GM19023 (cell line): ENCODE measurements at regions not wholly inside any gene's neighbourhood (a gene's known extent, or its start where the extent isn't known, plus 50 kb on each side); places are given as distances from the start of the nearest gene placed in this dataset.

Experiments
- ATAC-seq: cut with Tn5 transposase; IDR thresholded peaks from one replicate; pipeline ENCODE4 v1.9.1; 2021; ENCODE audit warnings: mild to moderate bottlenecking, moderate library complexity; ENCODE audit not compliant: unreplicated experiment

DNA sequence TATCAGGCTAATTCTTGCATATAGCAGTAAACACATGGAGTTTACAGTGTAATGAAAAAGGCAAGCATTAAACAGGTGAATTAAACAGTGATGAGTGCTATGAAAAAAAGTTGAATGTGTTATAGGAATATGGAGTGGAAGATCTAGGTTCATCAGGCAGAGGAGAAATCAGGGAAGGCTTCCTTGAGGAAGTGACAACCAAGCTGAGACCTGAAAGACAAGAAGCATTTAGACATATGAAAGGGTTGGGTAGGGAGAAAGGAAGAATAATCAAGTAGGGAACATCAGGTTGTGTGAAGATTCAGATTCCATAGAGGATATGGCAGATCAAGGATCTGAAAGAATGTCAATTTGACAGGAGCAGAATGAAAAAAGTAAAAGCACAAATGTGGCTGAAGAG, 612.5 kb downstream of the PRELID2 start:
- no peak for ATAC-seq

DNA sequence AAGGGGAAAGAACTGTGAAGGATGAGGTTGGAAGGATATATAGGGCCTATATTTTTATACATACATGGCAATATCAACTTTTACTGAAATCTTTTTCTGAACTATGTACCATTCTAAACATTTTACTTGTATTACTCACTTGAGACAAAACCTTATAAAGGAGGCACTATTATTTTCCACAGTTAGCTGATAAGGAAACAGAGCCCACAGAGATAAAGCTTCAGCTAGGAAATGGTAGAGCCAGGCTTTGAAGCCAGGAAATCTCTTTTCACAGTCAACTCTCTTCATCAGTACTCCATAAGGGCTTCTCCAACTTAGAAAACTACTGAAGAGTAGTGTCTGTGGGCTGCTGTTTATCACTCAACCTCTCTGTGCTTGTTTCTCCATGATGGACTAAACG, 613.7 kb downstream of the PRELID2 start:
- no peak for ATAC-seq

DNA sequence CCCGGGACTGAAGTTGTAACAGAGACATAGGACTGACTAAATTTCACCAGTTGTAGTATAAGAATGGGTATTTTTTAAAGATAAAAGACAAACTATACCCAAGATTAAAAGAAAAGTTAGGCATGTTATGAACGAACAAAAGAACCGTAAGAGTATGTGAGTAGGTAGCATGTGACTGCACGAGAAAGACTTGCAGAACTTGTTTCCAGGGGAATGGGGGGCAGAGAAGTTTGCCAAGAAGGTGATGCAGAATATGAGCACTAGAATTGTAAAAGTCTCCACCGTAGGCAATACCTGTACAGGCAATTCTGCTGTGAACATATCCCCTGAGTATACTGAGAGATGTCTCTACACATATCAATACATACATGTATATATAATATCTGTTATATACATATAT, 614.7 kb downstream of the PRELID2 start:
- ATAC-seq = no peak

DNA sequence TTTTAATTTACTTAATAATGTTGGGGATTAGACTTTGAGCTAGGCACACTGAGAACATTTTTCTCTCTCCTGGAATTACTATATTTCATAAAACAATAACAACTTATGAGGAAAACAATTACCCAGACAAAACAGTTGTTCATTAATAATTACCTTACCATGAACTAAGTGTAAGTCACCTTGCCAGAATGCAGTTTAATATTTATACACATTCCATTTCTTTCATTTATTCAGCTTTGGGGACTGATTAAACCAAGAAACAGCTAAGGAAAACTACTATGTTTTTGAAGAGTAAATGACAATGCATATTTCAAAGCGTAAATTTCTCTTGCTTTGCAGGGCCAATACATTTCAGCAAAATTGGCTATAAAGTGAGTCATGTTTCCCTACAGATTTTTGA, 616.2 kb downstream of the PRELID2 start:
- ATAC-seq = no peak

DNA sequence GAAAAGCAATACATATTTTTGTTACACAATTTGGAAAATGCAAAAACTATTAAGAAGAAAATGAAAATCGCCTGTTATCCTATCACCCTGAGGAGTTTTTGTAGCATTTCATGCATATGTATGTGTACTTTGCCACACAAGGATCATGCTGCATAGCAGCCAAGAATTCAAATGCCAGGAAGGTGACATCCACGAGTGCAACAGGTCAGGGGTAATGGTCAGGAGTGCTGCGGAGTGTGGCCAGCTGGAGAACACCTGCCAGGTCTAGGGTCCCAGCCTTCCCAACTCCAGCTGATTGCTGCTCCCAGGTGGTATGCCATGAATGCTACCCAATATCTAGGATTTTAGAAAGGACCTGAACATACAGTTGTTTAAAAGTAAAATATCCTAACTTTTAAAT, 617.1 kb downstream of the PRELID2 start:
- no peak for ATAC-seq

DNA sequence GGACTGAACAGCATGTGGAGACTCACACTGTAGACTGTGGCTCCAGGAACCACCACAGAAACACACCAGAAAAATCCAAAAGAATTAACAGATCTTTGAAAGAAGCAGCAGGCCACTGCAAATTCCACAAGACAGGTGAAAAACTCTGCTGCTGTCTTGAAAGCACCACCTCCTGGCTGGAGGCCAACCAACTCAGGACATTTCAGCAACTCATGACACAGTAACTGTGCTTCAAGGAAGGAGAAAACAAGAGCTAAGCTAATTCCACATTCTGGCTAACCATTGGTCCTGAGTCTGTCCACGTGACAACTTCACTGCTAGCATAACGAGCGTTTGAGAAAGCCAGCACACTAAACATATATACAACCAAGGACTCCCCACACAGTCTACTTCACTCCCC, 625.1 kb downstream of the PRELID2 start:
- no peak for ATAC-seq

DNA sequence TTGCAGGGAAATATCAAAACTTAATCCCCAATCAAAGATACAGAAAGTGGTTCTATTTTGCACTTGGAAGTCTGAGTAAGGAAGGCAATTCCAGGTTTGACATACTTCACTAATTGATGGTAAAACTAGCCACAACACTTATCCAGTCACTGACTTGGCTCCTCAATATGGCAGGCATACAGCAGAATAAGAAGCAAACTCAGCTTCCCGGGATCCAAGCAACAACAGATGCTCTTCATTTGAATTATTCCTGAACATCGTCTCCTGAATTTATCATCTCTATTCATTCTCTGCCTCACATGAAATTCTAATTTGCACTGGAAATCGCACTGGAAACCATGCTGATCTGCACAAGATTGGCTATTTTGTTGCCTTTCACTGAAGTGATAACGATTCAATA, 629.6 kb downstream of the PRELID2 start:
- no peak for ATAC-seq

DNA sequence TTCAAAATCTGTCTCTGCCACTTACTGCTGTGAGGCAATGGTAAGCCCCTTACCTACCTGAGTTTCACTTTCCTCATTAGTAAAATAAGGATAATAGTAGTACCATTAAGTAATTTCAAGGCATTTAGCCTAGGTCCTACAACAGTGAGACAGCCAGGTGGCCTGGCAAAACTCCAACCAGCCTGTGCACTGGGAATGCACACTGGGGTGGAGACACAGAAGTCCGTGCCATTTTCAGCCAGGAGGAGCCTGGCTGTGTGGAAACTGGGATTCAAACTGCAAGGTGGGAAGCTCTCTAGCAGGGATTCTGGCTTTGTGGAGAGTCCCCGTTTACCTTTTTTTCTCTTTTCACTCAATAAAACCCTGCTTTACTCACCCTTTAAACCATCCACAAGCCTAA, 630.4 kb downstream of the PRELID2 start:
- ATAC-seq = no peak

DNA sequence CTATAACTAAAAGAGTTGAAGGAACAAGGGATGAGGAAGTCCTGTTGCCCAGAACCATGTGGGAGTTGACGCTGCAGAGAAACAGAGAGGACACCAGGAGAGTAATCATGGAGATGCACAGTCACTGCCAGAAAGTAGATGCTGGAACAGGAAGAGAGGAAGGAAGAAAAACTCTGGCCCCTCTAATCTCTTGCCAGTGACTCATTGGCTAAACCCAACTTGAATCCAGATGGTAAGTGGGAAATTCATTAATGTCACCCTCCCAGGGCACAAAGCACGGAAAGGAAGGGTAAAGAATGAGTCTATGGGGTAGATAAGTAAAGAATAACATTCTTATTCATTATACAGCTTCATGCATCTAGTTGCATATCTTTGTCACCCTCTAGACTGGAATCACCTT, 631.9 kb downstream of the PRELID2 start:
- no peak for ATAC-seq

DNA sequence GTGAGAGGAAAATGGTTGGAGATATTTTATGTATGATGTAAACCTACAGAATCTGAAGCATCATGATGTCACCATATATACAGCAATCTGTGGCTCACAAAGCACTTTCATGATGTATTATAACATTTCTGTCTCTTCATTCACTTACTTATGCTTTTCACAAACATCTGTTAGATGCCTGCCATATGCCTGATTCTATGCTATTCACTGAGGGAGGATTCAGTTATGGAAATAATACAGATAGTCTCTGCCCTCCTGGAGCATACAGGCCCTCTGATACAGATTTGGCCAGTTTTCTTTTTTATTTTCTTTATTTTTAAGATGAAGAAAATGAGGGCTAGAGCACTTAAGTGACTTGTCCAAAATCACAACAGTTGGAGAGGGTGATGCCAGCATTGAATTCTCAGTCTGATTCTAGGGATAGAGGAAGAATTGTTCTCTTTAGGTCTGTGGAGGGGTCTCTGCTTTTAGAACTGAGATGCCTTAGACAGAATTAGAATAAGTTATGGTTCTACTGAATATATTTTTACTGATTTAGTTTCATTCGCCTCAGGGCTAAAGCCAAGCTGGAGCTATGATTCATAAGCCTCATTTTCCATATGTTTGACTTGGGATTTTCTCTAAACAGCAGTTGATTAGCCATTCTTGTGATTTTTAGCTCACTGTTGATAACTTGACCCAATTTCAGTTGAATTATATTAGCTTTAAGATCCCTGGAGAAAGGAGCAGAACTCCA, 636.4 kb downstream of the PRELID2 start:
- ATAC-seq = no peak

DNA sequence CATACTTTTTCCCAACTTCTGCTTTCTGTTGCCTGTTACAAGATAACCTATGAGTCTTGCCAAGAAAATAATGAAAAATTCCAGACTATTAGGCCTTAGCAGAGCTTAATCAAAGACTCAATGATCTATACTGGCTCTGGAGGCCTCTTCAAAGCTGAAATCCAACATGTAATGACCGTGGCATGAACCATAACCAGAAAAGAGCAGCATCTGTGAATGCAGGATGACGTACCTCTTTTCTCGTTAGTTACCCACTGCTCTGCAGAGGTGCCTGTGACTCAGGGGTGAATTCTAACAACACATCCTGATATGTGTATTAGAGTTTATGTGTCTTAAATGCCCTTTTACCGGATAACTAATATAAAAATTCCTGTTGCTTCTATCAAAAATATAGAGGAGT, 645.4 kb downstream of the PRELID2 start:
- no peak for ATAC-seq

DNA sequence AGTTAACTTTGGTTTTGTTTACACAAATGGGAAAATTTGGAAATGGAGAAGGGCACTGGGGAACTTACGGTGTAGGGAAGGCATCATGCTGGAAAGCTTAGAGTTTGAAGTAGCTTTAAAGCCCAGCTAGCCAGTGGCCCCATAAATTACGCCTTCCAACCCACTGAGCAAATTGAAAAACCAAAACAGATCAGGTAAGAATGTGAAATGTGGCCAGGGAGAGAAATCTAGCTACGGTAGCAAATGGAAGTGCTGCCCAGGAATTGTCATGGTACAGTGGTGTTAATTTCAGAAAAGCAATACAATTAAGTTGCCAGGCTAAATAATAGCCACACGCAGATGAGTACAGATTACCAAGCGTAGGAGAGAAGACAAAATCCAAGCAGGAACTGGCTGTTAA, 654.8 kb downstream of the PRELID2 start:
- no peak for ATAC-seq

DNA sequence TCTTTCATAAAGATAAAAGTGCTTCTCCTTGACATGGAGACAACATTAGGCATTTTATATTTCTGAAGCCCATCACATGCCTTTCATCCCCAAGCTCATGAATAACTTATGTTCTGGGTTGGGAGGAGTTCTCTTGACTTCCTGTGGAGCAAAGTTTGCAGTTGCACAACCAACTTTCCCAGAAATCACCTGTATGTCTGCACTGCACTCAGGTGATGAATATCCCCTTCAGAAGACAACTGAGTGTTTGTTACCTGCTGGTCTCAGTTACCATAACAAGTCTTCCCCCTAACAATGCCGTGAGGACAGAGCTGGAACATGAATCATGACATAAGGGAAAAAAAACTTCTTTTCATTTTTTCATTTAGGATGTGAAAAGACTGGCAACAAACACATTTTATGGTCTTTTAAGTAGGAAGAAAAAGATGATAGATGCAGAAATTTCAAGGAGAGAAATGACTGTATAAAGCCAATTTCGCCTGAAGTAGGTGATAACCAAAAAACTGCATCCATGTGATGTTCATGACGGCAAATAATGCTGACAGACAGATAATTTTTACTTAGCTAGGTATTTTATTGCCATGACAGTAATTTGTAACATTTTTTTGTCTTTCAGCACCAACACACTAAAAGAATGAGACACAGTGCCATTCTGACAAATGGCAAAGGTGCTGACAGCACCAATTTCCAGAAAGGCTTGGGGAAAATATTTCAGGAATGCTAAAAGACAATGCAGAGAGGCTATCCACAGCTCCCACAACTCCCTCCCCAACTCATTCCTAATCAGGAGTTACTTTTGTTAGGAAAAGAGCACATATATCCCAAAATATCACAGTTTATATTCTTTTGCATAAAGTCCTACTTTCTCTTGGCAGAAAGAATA, 656.3 kb downstream of the PRELID2 start:
- ATAC-seq = no peak

DNA sequence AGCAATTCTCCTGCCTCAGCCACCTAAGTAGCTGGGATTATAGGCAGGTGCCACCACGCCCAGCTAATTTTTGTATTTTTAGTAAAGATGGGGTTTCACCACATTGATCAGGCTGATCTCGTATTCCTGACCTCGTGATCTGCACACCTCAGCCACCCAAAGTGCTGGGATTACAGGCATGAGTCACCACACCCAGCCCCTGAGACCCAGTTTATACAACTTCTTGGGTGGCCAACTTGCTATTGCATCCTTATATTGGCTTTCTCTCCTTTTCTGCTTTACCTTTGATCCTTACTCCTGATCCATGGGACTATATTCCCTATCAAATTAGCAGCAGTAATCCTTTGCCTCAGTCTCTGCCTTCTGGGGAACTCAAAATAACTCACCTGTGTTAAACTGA, 659.1 kb downstream of the PRELID2 start:
- no peak for ATAC-seq

DNA sequence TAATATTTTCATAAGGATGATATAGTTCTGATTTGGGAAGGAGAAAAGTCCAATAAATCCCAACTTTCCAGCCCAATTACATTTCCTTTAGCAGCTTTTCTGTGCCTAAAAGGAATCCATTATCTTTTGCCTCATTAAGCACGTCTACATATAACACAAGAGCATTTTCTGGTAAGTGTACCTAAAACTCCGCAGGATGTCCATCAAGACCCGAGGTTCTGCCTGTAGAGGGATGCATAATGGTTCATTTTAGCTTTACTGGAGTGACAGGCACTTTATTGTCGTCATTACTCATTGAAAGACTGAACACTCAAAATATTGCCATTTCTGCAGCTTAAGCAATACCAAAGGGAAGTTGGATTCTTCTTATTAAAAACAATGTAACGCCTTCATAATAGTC, 669.0 kb downstream of the PRELID2 start:
- no peak for ATAC-seq

DNA sequence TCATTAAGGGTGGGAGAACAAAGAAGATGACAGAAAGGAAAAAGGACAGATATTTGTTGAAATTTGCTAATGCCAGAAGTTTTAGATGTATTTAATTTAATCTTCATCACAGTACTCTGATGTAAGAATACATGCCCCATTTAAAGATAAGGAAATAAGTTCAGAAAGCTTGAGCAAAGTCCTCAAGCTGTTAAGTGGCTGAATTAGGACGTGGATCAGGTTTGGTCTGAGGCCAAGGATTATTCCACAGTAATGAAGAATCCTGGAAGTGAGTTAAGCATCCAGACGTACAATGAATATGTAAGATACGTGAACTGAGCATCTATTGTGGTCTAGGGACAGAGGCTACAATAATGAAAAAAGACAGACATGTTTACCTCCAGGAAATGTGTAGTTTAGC, 671.3 kb downstream of the PRELID2 start:
- no peak for ATAC-seq

DNA sequence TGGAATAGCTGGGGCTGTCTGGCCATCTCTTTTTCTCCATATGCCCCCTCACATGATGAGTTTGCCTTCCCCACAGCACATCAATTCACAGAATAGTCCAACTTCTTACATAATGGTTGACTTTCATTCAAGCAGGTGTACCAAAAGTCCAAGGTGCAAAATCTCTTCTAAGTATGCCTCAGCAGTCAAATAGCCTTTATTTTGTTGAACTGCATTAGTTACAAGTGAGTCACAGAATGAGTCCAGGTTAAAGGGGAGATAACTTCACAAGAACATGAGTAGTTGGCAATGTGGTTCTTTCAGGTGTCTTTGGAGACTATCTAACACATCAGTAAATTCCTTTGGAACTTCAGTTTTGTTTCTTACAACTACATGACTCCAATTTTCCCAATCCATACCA, 672.5 kb downstream of the PRELID2 start:
- ATAC-seq = no peak

DNA sequence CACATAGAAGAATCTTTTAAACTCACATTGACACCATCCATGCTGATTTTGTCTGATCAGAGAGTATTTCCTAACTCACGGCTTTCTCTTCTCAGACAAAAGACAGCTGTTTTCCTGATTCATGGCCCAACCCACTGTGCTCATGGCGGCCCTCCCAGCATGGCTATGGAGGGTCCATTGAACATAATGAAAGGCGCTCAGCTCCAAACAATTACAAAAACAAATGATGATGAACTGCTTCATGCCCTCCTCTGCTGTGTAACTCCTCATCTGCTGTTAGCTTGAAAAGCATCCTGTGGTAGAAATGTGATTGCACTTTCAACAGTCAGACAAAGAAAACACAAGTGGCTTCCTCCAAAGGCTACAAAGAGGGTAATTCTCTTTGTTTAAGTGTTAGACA, 673.8 kb downstream of the PRELID2 start:
- ATAC-seq = no peak

DNA sequence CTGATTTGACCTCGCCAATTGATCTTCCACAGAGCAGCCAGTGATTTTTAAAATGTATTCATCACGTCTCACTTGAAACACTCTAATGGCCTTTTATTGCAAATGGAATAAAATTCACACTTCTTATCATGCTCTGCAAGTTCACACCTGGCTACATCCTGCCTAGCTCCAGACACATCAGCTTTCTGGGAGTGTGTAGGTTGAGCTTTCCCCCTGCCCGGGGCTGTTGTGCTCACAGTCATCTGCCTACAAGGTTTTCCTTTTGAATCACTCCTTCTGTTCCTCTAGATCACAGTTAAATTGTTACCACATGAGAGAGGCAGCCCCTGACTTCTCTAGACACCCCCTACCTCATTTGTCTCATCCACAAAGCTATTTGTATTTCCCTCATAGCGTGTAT, 674.5 kb downstream of the PRELID2 start:
- no peak for ATAC-seq

DNA sequence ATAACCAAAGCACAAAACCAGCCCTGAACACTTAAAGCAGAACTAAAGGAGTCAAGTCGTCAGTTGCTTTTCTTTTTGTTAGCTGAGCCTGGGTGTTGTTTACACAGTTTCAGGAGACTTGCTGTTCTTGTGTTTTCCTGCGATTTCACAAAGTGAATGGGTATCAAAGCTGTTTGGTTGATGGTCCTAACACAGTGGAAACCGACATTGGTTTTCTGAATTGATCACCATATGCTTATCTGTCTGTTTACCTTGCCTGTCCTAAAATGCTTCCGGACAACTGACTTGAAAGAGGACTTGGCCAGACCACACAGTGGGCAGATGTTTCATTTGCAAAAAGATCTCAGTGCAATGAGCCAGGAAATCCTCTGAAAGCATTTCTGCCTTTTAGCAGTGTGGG, 676.4 kb downstream of the PRELID2 start:
- no peak for ATAC-seq

DNA sequence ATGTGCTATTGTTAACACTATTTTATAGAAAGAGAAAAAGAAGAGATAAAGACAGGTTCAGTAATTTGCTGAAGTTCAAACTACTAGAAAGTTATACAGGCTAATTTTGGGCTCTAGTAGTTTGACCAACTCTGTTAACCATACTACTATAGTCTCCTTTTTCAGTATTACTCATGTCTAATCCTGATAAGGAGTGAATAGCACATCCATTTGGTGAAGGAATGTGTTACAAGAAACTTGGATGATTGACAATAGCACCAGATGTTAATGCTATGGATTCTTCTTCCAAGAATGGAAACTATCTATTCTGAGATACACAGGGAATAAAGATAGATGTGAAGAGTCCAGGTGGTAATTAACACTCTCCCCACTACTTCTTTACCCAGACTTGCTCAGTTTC, 677.3 kb downstream of the PRELID2 start:
- ATAC-seq = no peak

DNA sequence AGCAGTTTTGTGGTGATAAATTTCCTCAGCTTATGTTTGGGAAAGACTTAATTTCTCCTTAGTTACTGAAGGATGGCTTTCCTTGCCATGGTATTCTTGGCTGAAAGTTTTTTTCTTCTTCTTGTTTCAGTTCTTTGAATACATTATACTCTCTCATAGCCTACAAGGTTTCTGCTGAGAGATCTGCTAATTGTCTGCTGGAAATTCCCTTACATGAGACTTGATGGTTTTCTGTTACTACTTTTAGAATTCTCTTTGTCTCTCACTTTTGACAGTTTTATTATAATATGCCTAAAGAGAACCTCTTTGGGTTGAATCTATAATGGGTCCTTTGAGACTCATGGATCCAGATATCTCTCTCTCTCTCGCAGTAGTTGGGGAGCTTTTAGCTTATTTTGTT, 693.6 kb downstream of the PRELID2 start:
- ATAC-seq = no peak
